ENCODE measurements at regions not wholly inside any gene's neighbourhood (a gene's known extent, or its start where the extent isn't known, plus 50 kb on each side); places are given as distances from the start of the nearest gene placed in this dataset.
"Not testable (repeated sequence)": the region's sequence is repeated elsewhere in the genome, so short reads cannot be mapped to it uniquely, and the experiment has no call there.

DNA sequence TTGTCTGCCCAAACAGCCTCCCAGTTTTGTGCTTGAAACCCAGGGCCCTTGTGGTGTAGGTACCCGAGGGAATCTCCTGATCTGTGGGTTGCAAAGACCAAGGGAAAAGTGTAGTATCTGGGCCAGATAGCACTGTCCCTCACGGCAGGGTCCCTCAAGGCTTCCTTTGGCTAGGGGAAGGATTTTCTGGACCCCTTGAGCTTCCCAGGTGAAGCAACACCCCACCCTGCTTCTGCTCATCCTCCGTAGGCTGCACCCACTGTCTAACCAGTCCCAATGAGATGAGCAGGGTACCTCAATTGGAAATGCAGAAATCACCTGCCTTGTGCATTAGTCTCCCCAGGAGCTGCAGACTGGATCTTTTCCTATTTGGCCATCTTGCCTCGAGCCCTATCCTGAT is 791.8 kb upstream of the MANEA start:
- H2AFZ ChIP-seq (ENCODE audit: low read depth), result no peak overlapping the region
- H3K4me3 ChIP-seq (ENCODE audit: low read depth in 2 of 2, low read length in 1 of 2), result no peak overlapping the region
- no peaks in the 10 kb centered on the region for H3K36me3 ChIP-seq (replicated peaks in 1 of 2; ENCODE audit: control insufficient read depth in 1 of 2, insufficient read depth in 2 of 2, low read length in 1 of 2)
- no peaks in the 10 kb centered on the region for H3K9me3 ChIP-seq
- 0% methylated on average over 3 of the region's 4 CpGs for WGBS (ENCODE audit: low lambda C conversion rate)
- no peaks in the 10 kb centered on the region for H3K27me3 ChIP-seq (ENCODE audit: insufficient read depth)
- no peak overlapping the region for H3K4me2 ChIP-seq
- no peaks in the 10 kb centered on the region for H3K4me1 ChIP-seq (ENCODE audit: control insufficient read depth in 1 of 2, insufficient read depth in 2 of 2, low read depth in 1 of 2, low read length in 1 of 2)
- no peak for DNase-seq
- no peak overlapping the region for H3K27ac ChIP-seq (ENCODE audit: low read depth in 2 of 2, low read length in 1 of 2)
- H3K9ac ChIP-seq, result no peak overlapping the region
- H3K9me2 ChIP-seq, result no peaks in the 10 kb centered on the region
- no peaks in the 10 kb centered on the region for H4K20me1 ChIP-seq (ENCODE audit: insufficient read depth)
- H3F3A ChIP-seq (replicated peaks; ENCODE audit: insufficient read depth), result no peaks in the 10 kb centered on the region
- ChIA-PET POLR2A (no interaction called here), CTCF (no interaction called here)
- TF ChIP-seq MEF2A (IDR thresholded peaks at IDR 0.05; ENCODE audit: borderline replicate concordance, low read depth) (no peak), RFX5 (IDR thresholded peaks at IDR 0.05; ENCODE audit: low read length) (no peak), POLR2AphosphoS5 (IDR thresholded peaks at IDR 0.05; ENCODE audit: low read depth, low read length) (no peak)
- H3K79me2 ChIP-seq (ENCODE audit: insufficient read depth), result no peaks in the 10 kb centered on the region

DNA sequence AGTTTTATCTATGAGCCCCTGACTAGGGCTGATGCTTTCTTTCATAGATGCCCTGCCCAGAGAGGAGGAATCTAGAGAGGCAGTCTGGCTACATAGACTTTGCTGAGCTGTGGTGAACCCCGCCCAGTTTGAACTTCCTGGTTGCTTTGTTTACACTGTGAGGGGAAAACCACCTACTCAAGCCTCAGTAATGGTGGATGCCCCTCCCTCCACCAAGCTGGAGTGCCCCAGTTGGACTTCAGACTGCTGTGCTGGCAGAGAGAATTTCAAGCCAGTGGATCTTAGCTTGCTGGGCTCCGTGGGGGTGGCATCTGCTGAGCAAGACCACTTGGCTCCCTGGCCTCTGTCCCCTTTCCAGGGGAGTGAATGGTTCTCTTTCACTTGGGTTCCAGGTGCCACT is 792.3 kb upstream of the MANEA start:
- H3K9ac ChIP-seq; POLR2A ChIA-PET; H3K27me3 ChIP-seq (ENCODE audit: insufficient read depth); H3K79me2 ChIP-seq (ENCODE audit: insufficient read depth); H3K4me1 ChIP-seq (ENCODE audit: control insufficient read depth in 1 of 2, insufficient read depth in 2 of 2, low read depth in 1 of 2, low read length in 1 of 2); H3K4me2 ChIP-seq; H3K27ac ChIP-seq (ENCODE audit: low read depth in 2 of 2, low read length in 1 of 2); H3K4me3 ChIP-seq (ENCODE audit: low read depth in 2 of 2, low read length in 1 of 2); DNase-seq; H2AFZ ChIP-seq (ENCODE audit: low read depth); CTCF ChIA-PET; H4K20me1 ChIP-seq (ENCODE audit: insufficient read depth); H3F3A ChIP-seq (replicated peaks; ENCODE audit: insufficient read depth); H3K9me3 ChIP-seq; H3K36me3 ChIP-seq (replicated peaks in 1 of 2; ENCODE audit: control insufficient read depth in 1 of 2, insufficient read depth in 2 of 2, low read length in 1 of 2); H3K9me2 ChIP-seq: not testable (repeated sequence)
- WGBS (ENCODE audit: low lambda C conversion rate), result 0% methylated on average over 2 of the region's 2 CpGs

DNA sequence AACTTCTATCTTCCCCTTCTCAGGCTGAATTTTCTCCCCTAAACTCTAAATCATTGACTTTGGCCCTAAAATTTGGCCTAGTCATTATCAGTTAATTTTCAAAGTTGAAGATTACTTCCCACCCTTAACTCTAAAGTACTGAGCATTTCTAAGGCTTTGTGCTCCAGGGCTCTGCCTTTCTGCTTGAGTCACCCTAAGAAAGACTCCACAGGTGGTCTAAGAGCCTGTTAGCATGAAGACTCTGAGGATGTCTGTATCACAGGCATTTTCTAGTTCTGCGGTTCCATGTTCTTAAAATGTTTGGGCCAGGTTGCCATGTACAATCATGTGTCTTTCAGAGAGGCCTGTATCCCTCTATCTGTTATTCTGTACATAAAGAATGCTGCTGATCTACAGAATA is 808.1 kb upstream of the MANEA start:
- Histone ChIP-seq H3K27ac (ENCODE audit: low read depth in 2 of 2, low read length in 1 of 2) (no peak overlapping the region), H3K79me2 (ENCODE audit: insufficient read depth) (no peaks in the 10 kb centered on the region), H3K27me3 (ENCODE audit: insufficient read depth) (no peaks in the 10 kb centered on the region), H2AFZ (ENCODE audit: low read depth) (no peak overlapping the region), H3K36me3 (replicated peaks in 1 of 2; ENCODE audit: control insufficient read depth in 1 of 2, insufficient read depth in 2 of 2, low read length in 1 of 2) (no peaks in the 10 kb centered on the region), H3K9me2 (no peaks in the 10 kb centered on the region), H3F3A (replicated peaks; ENCODE audit: insufficient read depth) (no peaks in the 10 kb centered on the region), H3K4me1 (ENCODE audit: control insufficient read depth in 1 of 2, insufficient read depth in 2 of 2, low read depth in 1 of 2, low read length in 1 of 2) (no peaks in the 10 kb centered on the region), H4K20me1 (ENCODE audit: insufficient read depth) (no peaks in the 10 kb centered on the region), H3K9me3 (no peaks in the 10 kb centered on the region), H3K9ac (no peak overlapping the region), H3K4me2 (no peak overlapping the region), H3K4me3 (ENCODE audit: low read depth in 2 of 2, low read length in 1 of 2) (no peak overlapping the region)
- TF ChIP-seq, protein P1, sequence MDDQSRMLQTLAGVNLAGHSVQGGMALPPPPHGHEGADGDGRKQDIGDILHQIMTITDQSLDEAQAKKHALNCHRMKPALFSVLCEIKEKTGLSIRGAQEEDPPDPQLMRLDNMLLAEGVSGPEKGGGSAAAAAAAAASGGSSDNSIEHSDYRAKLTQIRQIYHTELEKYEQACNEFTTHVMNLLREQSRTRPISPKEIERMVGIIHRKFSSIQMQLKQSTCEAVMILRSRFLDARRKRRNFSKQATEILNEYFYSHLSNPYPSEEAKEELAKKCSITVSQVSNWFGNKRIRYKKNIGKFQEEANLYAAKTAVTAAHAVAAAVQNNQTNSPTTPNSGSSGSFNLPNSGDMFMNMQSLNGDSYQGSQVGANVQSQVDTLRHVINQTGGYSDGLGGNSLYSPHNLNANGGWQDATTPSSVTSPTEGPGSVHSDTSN (IDR thresholded peaks at IDR 0.05), result no peak
- no peak for TF ChIP-seq FOSL2 (IDR thresholded peaks at IDR 0.05; ENCODE audit: borderline replicate concordance, low read depth)
- no peak for TF ChIP-seq TCF12 (IDR thresholded peaks at IDR 0.05)
- no peak for TF ChIP-seq POLR2AphosphoS5 (IDR thresholded peaks at IDR 0.05; ENCODE audit: low read depth, low read length)
- no peak for TF ChIP-seq SIN3A (IDR thresholded peaks at IDR 0.05; ENCODE audit: borderline replicate concordance, low read depth, low read length)
- no peak for TF ChIP-seq RXRA (IDR thresholded peaks at IDR 0.05; ENCODE audit: borderline replicate concordance, low read depth)
- no peak for TF ChIP-seq CHD2 (IDR thresholded peaks at IDR 0.05; ENCODE audit: low read length, partially characterized antibody)
- TF ChIP-seq EZH2phosphoT487 (IDR thresholded peaks at IDR 0.05; ENCODE audit: borderline replicate concordance, low read depth), result no peak
- TF ChIP-seq GABPA (IDR thresholded peaks at IDR 0.05; ENCODE audit: low read depth), result no peak
- no peak for TF ChIP-seq SMC3 (IDR thresholded peaks at IDR 0.05; ENCODE audit: low read depth, low read length)
- TF ChIP-seq RCOR1 (IDR thresholded peaks at IDR 0.05; ENCODE audit: low read length), result no peak
- TF ChIP-seq FOXJ3 (CRISPR knock-in tag; IDR thresholded peaks at IDR 0.05), result no peak
- TF ChIP-seq NFIC (IDR thresholded peaks at IDR 0.05; ENCODE audit: borderline replicate concordance), result no peak
- no peak for TF ChIP-seq EP300 (IDR thresholded peaks at IDR 0.05; ENCODE audit: borderline replicate concordance in 1 of 2, low read depth in 1 of 2, low read length in 1 of 2)
- no peak for TF ChIP-seq GATA2 (CRISPR knock-in tag; IDR thresholded peaks at IDR 0.05)
- TF ChIP-seq, protein P2, sequence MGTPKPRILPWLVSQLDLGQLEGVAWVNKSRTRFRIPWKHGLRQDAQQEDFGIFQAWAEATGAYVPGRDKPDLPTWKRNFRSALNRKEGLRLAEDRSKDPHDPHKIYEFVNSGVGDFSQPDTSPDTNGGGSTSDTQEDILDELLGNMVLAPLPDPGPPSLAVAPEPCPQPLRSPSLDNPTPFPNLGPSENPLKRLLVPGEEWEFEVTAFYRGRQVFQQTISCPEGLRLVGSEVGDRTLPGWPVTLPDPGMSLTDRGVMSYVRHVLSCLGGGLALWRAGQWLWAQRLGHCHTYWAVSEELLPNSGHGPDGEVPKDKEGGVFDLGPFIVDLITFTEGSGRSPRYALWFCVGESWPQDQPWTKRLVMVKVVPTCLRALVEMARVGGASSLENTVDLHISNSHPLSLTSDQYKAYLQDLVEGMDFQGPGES (IDR thresholded peaks at IDR 0.05; ENCODE audit: low read depth, low read length), result no peak
- TF ChIP-seq, protein P3, sequence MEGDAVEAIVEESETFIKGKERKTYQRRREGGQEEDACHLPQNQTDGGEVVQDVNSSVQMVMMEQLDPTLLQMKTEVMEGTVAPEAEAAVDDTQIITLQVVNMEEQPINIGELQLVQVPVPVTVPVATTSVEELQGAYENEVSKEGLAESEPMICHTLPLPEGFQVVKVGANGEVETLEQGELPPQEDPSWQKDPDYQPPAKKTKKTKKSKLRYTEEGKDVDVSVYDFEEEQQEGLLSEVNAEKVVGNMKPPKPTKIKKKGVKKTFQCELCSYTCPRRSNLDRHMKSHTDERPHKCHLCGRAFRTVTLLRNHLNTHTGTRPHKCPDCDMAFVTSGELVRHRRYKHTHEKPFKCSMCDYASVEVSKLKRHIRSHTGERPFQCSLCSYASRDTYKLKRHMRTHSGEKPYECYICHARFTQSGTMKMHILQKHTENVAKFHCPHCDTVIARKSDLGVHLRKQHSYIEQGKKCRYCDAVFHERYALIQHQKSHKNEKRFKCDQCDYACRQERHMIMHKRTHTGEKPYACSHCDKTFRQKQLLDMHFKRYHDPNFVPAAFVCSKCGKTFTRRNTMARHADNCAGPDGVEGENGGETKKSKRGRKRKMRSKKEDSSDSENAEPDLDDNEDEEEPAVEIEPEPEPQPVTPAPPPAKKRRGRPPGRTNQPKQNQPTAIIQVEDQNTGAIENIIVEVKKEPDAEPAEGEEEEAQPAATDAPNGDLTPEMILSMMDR (IDR thresholded peaks at IDR 0.05), result no peak
- TF ChIP-seq FOXM1 (IDR thresholded peaks at IDR 0.05; ENCODE audit: low read depth), result no peak
- POLR2A ChIA-PET, result no interaction called here
- no peak for DNase-seq
- 0% methylated on average over 1 of the region's 1 CpG for WGBS (ENCODE audit: low lambda C conversion rate)
- CTCF ChIA-PET, result no interaction called here

Measured in SK-N-SH (cell line).